Stimulated activated CD4-positive, alpha-beta T cell treated with anti-CD3 and anti-CD28 coated beads, TNF-alpha, amount 100 ng/mL, for 48 hours (primary cell): ENCODE measurements at regions not wholly inside any gene's neighbourhood (a gene's known extent, or its start where the extent isn't known, plus 50 kb on each side); places are given as distances from the start of the nearest gene placed in this dataset.
"Not testable (repeated sequence)": the region's sequence is repeated elsewhere in the genome, so short reads cannot be mapped to it uniquely, and the experiment has no call there.

Experiments used
- DNase-seq, 3 donors: peaks; one replicate each; pipeline ENCODE4 v3.0.0-alpha.2; 2020; ENCODE audit warnings: low read depth in 3 of 3

- no peak for DNase-seq
Measured at GRCh38 chr3:14252321-14253021, 73.9 kb downstream of the LSM3 start.

- no peak for DNase-seq
Measured at GRCh38 chr3:14253022-14253706, 74.5 kb downstream of the LSM3 start.

GRCh38 chr3:14253707-14254382, 75.2 kb downstream of the LSM3 start:
- DNase-seq, result no peak

GRCh38 chr3:14254812-14255702, 76.4 kb downstream of the LSM3 start:
- no peak for DNase-seq

- DNase-seq, result no peak
Measured at GRCh38 chr3:14256046-14256445, 77.4 kb downstream of the LSM3 start.

- no peak for DNase-seq
Measured at GRCh38 chr3:14256561-14257342, 78.1 kb downstream of the LSM3 start.

GRCh38 chr3:14258906-14259904, 80.6 kb downstream of the LSM3 start:
- no peak for DNase-seq

GRCh38 chr3:14260463-14260862, 81.8 kb downstream of the LSM3 start:
- no peak for DNase-seq

- DNase-seq, result peak; percentile 54 to 73 (median 71)
Measured at GRCh38 chr3:14261229-14261628, 82.6 kb downstream of the LSM3 start.

GRCh38 chr3:14262212-14262611, 83.6 kb downstream of the LSM3 start:
- no peak for DNase-seq

GRCh38 chr3:14262867-14263266, 84.2 kb downstream of the LSM3 start:
- no peak for DNase-seq

GRCh38 chr3:14263317-14264005, 84.8 kb downstream of the LSM3 start:
- no peak for DNase-seq

- no peak for DNase-seq
Measured at GRCh38 chr3:14265246-14265962, 86.8 kb downstream of the LSM3 start.

GRCh38 chr3:14266361-14266760, 87.7 kb downstream of the LSM3 start:
- no peak for DNase-seq

GRCh38 chr3:14267976-14268375, 89.4 kb downstream of the LSM3 start:
- DNase-seq, result no peak

- no peak for DNase-seq
Measured at GRCh38 chr3:14268897-14269296, 90.3 kb downstream of the LSM3 start.

GRCh38 chr3:14272041-14272958, 93.7 kb downstream of the LSM3 start:
- not testable (repeated sequence) for DNase-seq
